SK-N-SH (cell line): ENCODE measurements at regions not wholly inside any gene's neighbourhood (a gene's known extent, or its start where the extent isn't known, plus 50 kb on each side); places are given as distances from the start of the nearest gene placed in this dataset.
"Not testable (repeated sequence)": the region's sequence is repeated elsewhere in the genome, so short reads cannot be mapped to it uniquely, and the experiment has no call there.

Experiments
- CTCF ChIA-PET: fragments of 300-600, 350-600 bp; formaldehyde crosslinking; extraction: SDS; loops from one replicate; lab custom pipeline; 2021; lab: Yijun Ruan, JAX
- POLR2A ChIA-PET: fragments of 350-600 bp; sonication (Branson Sonifier 250); formaldehyde crosslinking; extraction: SDS; loops from one replicate; lab custom pipeline; 2020; ENCODE audit warnings: antibody characterized with exemption, inconsistent platforms; lab: Yijun Ruan, JAX
- DNase-seq: peaks from one replicate; pipeline ENCODE4 v3.0.0; 2012
- H2AFZ ChIP-seq: fragments of 200-600 bp; sonication (generic); 2 replicates; pipeline ENCODE4 v1.8.1; 2016; ENCODE audit warnings: antibody characterized with exemption, mild to moderate bottlenecking, low read depth
- H3F3A ChIP-seq: fragments of 200-600 bp; sonication (generic); replicated peaks from 2 replicates; pipeline ENCODE3; 2016; ENCODE audit warnings: antibody characterized with exemption, mild to moderate bottlenecking; ENCODE audit not compliant: insufficient read depth
- H3K27ac ChIP-seq, 2 experiments: fragments of 200-500 bp in 1 of 2; fragments of 200-600 bp in 1 of 2; sonication (Bioruptor generic) in 1 of 2; sonication (generic), shearing (Covaris generic) in 1 of 2; 2 replicates each; pipeline versions ENCODE4 v1.5.1 to v1.6.1; 2014 to 2016; ENCODE audit warnings: low read depth in 2 of 2, inconsistent platforms in 1 of 2, low read length in 1 of 2, mild to moderate bottlenecking in 1 of 2, mixed read lengths in 1 of 2
- H3K27me3 ChIP-seq: fragments of 200-600 bp; sonication (generic), shearing (Covaris generic); 2 replicates; pipeline ENCODE4 v1.6.1; 2016; ENCODE audit warnings: mixed run types; ENCODE audit not compliant: insufficient read depth
- H3K36me3 ChIP-seq, 2 experiments: fragments of 200-500 bp in 1 of 2; fragments of 200-600 bp in 1 of 2; sonication (Bioruptor generic) in 1 of 2; sonication (generic) in 1 of 2; replicated peaks in 1 of 2; 2 replicates each; pipeline versions ENCODE3 to v1.5.1; 2014 to 2016; ENCODE audit warnings: low read length in 1 of 2, mild to moderate bottlenecking in 1 of 2; ENCODE audit not compliant: insufficient read depth in 2 of 2, control insufficient read depth in 1 of 2
- H3K4me1 ChIP-seq, 2 experiments: fragments of 200-500 bp in 1 of 2; fragments of 200-600 bp in 1 of 2; sonication (Bioruptor generic) in 1 of 2; sonication (generic), shearing (Covaris generic) in 1 of 2; 2 replicates each; pipeline versions ENCODE4 v1.5.1 to v1.6.1; 2014 to 2016; ENCODE audit warnings: low read depth in 1 of 2, low read length in 1 of 2, mixed run types in 1 of 2; ENCODE audit not compliant: insufficient read depth in 2 of 2, control insufficient read depth in 1 of 2
- H3K4me2 ChIP-seq: fragments of 200-600 bp; sonication (generic), shearing (Covaris generic); 2 replicates; pipeline ENCODE4 v1.6.1; 2017; ENCODE audit warnings: mixed run types
- H3K4me3 ChIP-seq, 2 experiments: fragments of 200-500 bp in 1 of 2; fragments of 200-600 bp in 1 of 2; sonication (Bioruptor generic) in 1 of 2; sonication (generic), shearing (Covaris generic) in 1 of 2; 2 replicates each; pipeline versions ENCODE4 v1.5.1 to v1.8.1; 2014 to 2016; ENCODE audit warnings: low read depth in 2 of 2, inconsistent platforms in 1 of 2, low read length in 1 of 2, mild to moderate bottlenecking in 1 of 2, mixed read lengths in 1 of 2, moderate library complexity in 1 of 2
- H3K79me2 ChIP-seq: fragments of 200-600 bp; sonication (generic); 2 replicates; pipeline ENCODE4 v1.8.1; 2017; ENCODE audit warnings: mild to moderate bottlenecking; ENCODE audit not compliant: insufficient read depth
- H3K9ac ChIP-seq: fragments of 200-600 bp; sonication (generic); 2 replicates; pipeline ENCODE4 v1.6.1; 2017; ENCODE audit warnings: mixed run types
- H3K9me2 ChIP-seq: fragments of 200-600 bp; sonication (generic); 2 replicates; pipeline ENCODE4 v1.6.1; 2017; ENCODE audit warnings: mixed run types
- H3K9me3 ChIP-seq: fragments of 200-600 bp; sonication (generic); 2 replicates; pipeline ENCODE4 v1.6.1; 2017; ENCODE audit warnings: mixed run types, mild to moderate bottlenecking, moderate library complexity
- H4K20me1 ChIP-seq: fragments of 200-600 bp; sonication (generic); 2 replicates; pipeline ENCODE4 v1.6.1; 2017; ENCODE audit warnings: mild to moderate bottlenecking, mixed run types; ENCODE audit not compliant: insufficient read depth
- CHD2 ChIP-seq: fragments of 150-350 bp; IDR thresholded peaks from 2 replicates; pipeline ENCODE4 v1.6.1; 2018; ENCODE audit warnings: low read length; ENCODE audit not compliant: partially characterized antibody
- EP300 ChIP-seq, 2 experiments: IDR thresholded peaks; 2 replicates each; pipeline versions ENCODE4 v1.4.0 to v1.6.1; 2012; ENCODE audit warnings: borderline replicate concordance in 1 of 2, low read depth in 1 of 2, low read length in 1 of 2
- EZH2phosphoT487 ChIP-seq: fragments of 200-600 bp; sonication (generic); IDR thresholded peaks from 2 replicates; pipeline ENCODE4 v1.6.1; 2017; ENCODE audit warnings: low read depth, mixed run types, mild to moderate bottlenecking, antibody characterized with exemption, moderate library complexity, borderline replicate concordance
- FOXJ3 ChIP-seq: sonication (generic); formaldehyde crosslinking; IDR thresholded peaks from 2 replicates; pipeline ENCODE4 v1.5.1; 2020; ENCODE audit warnings: mild to moderate bottlenecking, missing genetic modification reagents
- FOXM1 ChIP-seq: IDR thresholded peaks from 2 replicates; pipeline ENCODE4 v1.4.0; 2012; ENCODE audit warnings: low read depth, mild to moderate bottlenecking
- JUND ChIP-seq: IDR thresholded peaks from 2 replicates; pipeline ENCODE4 v1.4.0; 2012
- MEF2A ChIP-seq: IDR thresholded peaks from 2 replicates; pipeline ENCODE4 v1.4.0; 2012; ENCODE audit warnings: low read depth, borderline replicate concordance
- MXI1 ChIP-seq: IDR thresholded peaks from 2 replicates; pipeline ENCODE4 v1.6.1; 2012; ENCODE audit warnings: mild to moderate bottlenecking, low read depth, low read length, improper control_type of control experiment
- NRF1 ChIP-seq: IDR thresholded peaks from 2 replicates; pipeline ENCODE4 v1.6.1; 2012; ENCODE audit warnings: low read depth, mild to moderate bottlenecking, low read length
- RCOR1 ChIP-seq: fragments of 150-350 bp; IDR thresholded peaks from 2 replicates; pipeline ENCODE4 v1.6.1; 2017; ENCODE audit warnings: antibody characterized with exemption, low read length
- REST ChIP-seq: IDR thresholded peaks from 2 replicates; pipeline ENCODE4 v1.6.1; 2012; ENCODE audit warnings: mild to moderate bottlenecking, low read depth, low read length, moderate library complexity
- RXRA ChIP-seq: IDR thresholded peaks from 2 replicates; pipeline ENCODE4 v1.4.0; 2012; ENCODE audit warnings: low read depth, mild to moderate bottlenecking, borderline replicate concordance
- SMC3 ChIP-seq: IDR thresholded peaks from 2 replicates; pipeline ENCODE4 v1.6.1; 2012; ENCODE audit warnings: low read depth, low read length, improper control_type of control experiment
- TAF1 ChIP-seq: IDR thresholded peaks from 2 replicates; pipeline ENCODE4 v1.6.1; 2012; ENCODE audit warnings: low read depth, mild to moderate bottlenecking, low read length, moderate library complexity, borderline replicate concordance
- TCF12 ChIP-seq: IDR thresholded peaks from 2 replicates; pipeline ENCODE4 v1.4.0; 2012
- YY1 ChIP-seq: IDR thresholded peaks from 2 replicates; pipeline ENCODE4 v1.4.0; 2012; ENCODE audit warnings: low read depth, mild to moderate bottlenecking
- WGBS: methylation state at CpG from one replicate; pipeline ENCODE4 v1.1.6; 2017; ENCODE audit warnings: low lambda C conversion rate; 5-methylcytosine and 5-hydroxymethylcytosine counted together

- no peak for TF ChIP-seq RXRA
- no peak for TF ChIP-seq MEF2A
- TF ChIP-seq NRF1 = no peak
- TF ChIP-seq CHD2 = no peak
- TF ChIP-seq EP300 (IDR thresholded peaks at IDR 0.05; ENCODE audit: borderline replicate concordance in 1 of 2, low read depth in 1 of 2, low read length in 1 of 2) = no peak
- no peak for TF ChIP-seq MXI1
- TF ChIP-seq JUND = no peak
- TF ChIP-seq TCF12 = no peak
- no peak for TF ChIP-seq SMC3
- TF ChIP-seq FOXM1 = no peak
- no peak for TF ChIP-seq EZH2phosphoT487
- TF ChIP-seq FOXJ3 = no peak
- TF ChIP-seq YY1 = no peak
- TF ChIP-seq REST = no peak
- TF ChIP-seq RCOR1 = no peak
- TF ChIP-seq TAF1 = no peak
- Histone ChIP-seq H3K27ac (no peak overlapping the region), H3K9me2 (no peaks in the 10 kb centered on the region), H3K9me3 (no peaks in the 10 kb centered on the region), H3K9ac (no peak overlapping the region), H2AFZ (no peak overlapping the region), H3F3A (no peaks in the 10 kb centered on the region), H3K4me1 (no peaks in the 10 kb centered on the region), H3K27me3 (no peaks in the 10 kb centered on the region), H3K4me2 (no peak overlapping the region), H3K36me3 (no peaks in the 10 kb centered on the region), H3K79me2 (no peaks in the 10 kb centered on the region), H3K4me3 (no peak overlapping the region), H4K20me1 (no peaks in the 10 kb centered on the region)
- 2% methylated on average over 5 of the region's 5 CpGs for WGBS
- ChIA-PET POLR2A (no interaction called here), CTCF (no interaction called here)
- DNase-seq = no peak
These were observed 119.8 kb downstream of the TMEM121 start for GRCh38 chr14:105646175-105646574.

- H3F3A ChIP-seq, H2AFZ ChIP-seq, POLR2A ChIA-PET, CTCF ChIA-PET, H3K27me3 ChIP-seq, H3K27ac ChIP-seq, H3K9me2 ChIP-seq, H3K79me2 ChIP-seq, H3K4me3 ChIP-seq, DNase-seq, H3K9me3 ChIP-seq, H3K9ac ChIP-seq, H3K4me1 ChIP-seq, H3K36me3 ChIP-seq, H4K20me1 ChIP-seq, H3K4me2 ChIP-seq: not testable (repeated sequence)
- WGBS = 0% methylated on average over 6 of the region's 7 CpGs
These were observed 120.4 kb downstream of the TMEM121 start for GRCh38 chr14:105646711-105647281.

GRCh38 chr14:105647426-105647783 lies 121.0 kb downstream of the TMEM121 start:
- H3K79me2 ChIP-seq, H3K36me3 ChIP-seq, H3K27ac ChIP-seq, H3F3A ChIP-seq, H3K9me3 ChIP-seq, H3K27me3 ChIP-seq, H3K9ac ChIP-seq, H2AFZ ChIP-seq, H3K4me1 ChIP-seq, DNase-seq, H3K4me2 ChIP-seq, H3K9me2 ChIP-seq, POLR2A ChIA-PET, H4K20me1 ChIP-seq, CTCF ChIA-PET, H3K4me3 ChIP-seq: not testable (repeated sequence)
- 9% methylated on average over 5 of the region's 7 CpGs for WGBS
